ENCODE measurements at regions not wholly inside any gene's neighbourhood (a gene's known extent, or its start where the extent isn't known, plus 50 kb on each side); places are given as distances from the start of the nearest gene placed in this dataset.

- Mint-ChIP-seq H3K4me3 (ENCODE audit: low read depth, unreplicated experiment) (no peak overlapping the region), H3K27ac (ENCODE audit: unreplicated experiment) (no peak overlapping the region), H3K9me3 (ENCODE audit: low read depth, unreplicated experiment) (no peaks in the 10 kb centered on the region), H3K27me3 (ENCODE audit: unreplicated experiment) (no peaks in the 10 kb centered on the region), H3K36me3 (ENCODE audit: insufficient read depth, unreplicated experiment) (no peaks in the 10 kb centered on the region), H3K4me1 (ENCODE audit: low read depth, unreplicated experiment) (peaks cover 7% of the 10 kb centered on the region)
- BruUV-seq (replicated peaks): no TSS peak
- intact Hi-C loops (cut with micrococcal nuclease; ENCODE audit: unreplicated experiment): no loop called here
- no peak for TF ChIP-seq CTCF (IDR thresholded peaks at IDR 0.05; ENCODE audit: unreplicated experiment)
- CTCF ChIA-PET: no interaction called here
- DNase-seq: no peak
Measured at GRCh38 chr5:30574761-30575160, 618.7 kb upstream of the CDH6 start.

- Mint-ChIP-seq H3K4me1 (ENCODE audit: low read depth, unreplicated experiment) (peaks cover 7% of the 10 kb centered on the region), H3K27ac (ENCODE audit: unreplicated experiment) (no peak overlapping the region), H3K4me3 (ENCODE audit: low read depth, unreplicated experiment) (no peak overlapping the region), H3K36me3 (ENCODE audit: insufficient read depth, unreplicated experiment) (no peaks in the 10 kb centered on the region), H3K27me3 (ENCODE audit: unreplicated experiment) (no peaks in the 10 kb centered on the region), H3K9me3 (ENCODE audit: low read depth, unreplicated experiment) (peaks cover 4% of the 10 kb centered on the region)
- peak; percentile 4 for DNase-seq
- no peak for TF ChIP-seq CTCF (IDR thresholded peaks at IDR 0.05; ENCODE audit: unreplicated experiment)
- CTCF ChIA-PET: no interaction called here
- intact Hi-C loops (cut with micrococcal nuclease; ENCODE audit: unreplicated experiment): no loop called here
- BruUV-seq (replicated peaks): no TSS peak
Measured at GRCh38 chr5:30572279-30572678, 621.2 kb upstream of the CDH6 start.

- DNase-seq: no peak
- Mint-ChIP-seq H3K9me3 (ENCODE audit: low read depth, unreplicated experiment) (no peaks in the 10 kb centered on the region), H3K36me3 (ENCODE audit: insufficient read depth, unreplicated experiment) (no peaks in the 10 kb centered on the region), H3K27ac (ENCODE audit: unreplicated experiment) (no peak overlapping the region), H3K4me3 (ENCODE audit: low read depth, unreplicated experiment) (no peak overlapping the region), H3K27me3 (ENCODE audit: unreplicated experiment) (no peaks in the 10 kb centered on the region), H3K4me1 (ENCODE audit: low read depth, unreplicated experiment) (no peaks in the 10 kb centered on the region)
- intact Hi-C loops (cut with micrococcal nuclease; ENCODE audit: unreplicated experiment): no loop called here
- no TSS peak for BruUV-seq (replicated peaks)
- no peak for TF ChIP-seq CTCF (IDR thresholded peaks at IDR 0.05; ENCODE audit: unreplicated experiment)
- CTCF ChIA-PET: interaction anchor here (0.7 to 1.0 kb wide), 2 partner anchors 8 to 1851 kb away, joined by 3 read pairs; no protein-coding TSS in a partner anchor
Measured at GRCh38 chr5:30561771-30562170, 631.7 kb upstream of the CDH6 start.

- H3K9me3 Mint-ChIP-seq (ENCODE audit: low read depth, unreplicated experiment): no peaks in the 10 kb centered on the region
- H3K27ac Mint-ChIP-seq (ENCODE audit: unreplicated experiment): no peak overlapping the region
- H3K36me3 Mint-ChIP-seq (ENCODE audit: insufficient read depth, unreplicated experiment): no peaks in the 10 kb centered on the region
- no peak overlapping the region for H3K4me3 Mint-ChIP-seq (ENCODE audit: low read depth, unreplicated experiment)
- no peak for TF ChIP-seq CTCF (IDR thresholded peaks at IDR 0.05; ENCODE audit: unreplicated experiment)
- CTCF ChIA-PET: no interaction called here
- no peak for DNase-seq
- no peaks in the 10 kb centered on the region for H3K27me3 Mint-ChIP-seq (ENCODE audit: unreplicated experiment)
- H3K4me1 Mint-ChIP-seq (ENCODE audit: low read depth, unreplicated experiment): no peaks in the 10 kb centered on the region
- BruUV-seq (replicated peaks): no TSS peak
- intact Hi-C loops (cut with micrococcal nuclease; ENCODE audit: unreplicated experiment): no loop called here
Measured at GRCh38 chr5:30551618-30552017, 641.9 kb upstream of the CDH6 start.
